Bronchial epithelial cell (primary cell): ENCODE measurements at regions not wholly inside any gene's neighbourhood (a gene's known extent, or its start where the extent isn't known, plus 50 kb on each side); places are given as distances from the start of the nearest gene placed in this dataset.

Experiments
- DNase-seq: peaks from one replicate; pipeline ENCODE4 v3.0.0-alpha.2; 2010; ENCODE audit warnings: low read depth
- FAIRE-seq: peaks from 2 replicates; lab custom pipeline; 2011; peaks lifted over from hg19 to GRCh38; lab: Jason Lieb, UNC
- H3K27me3 ChIP-seq: 2 replicates; pipeline ENCODE4 v1.5.1; 2011; ENCODE audit warnings: low read length; ENCODE audit not compliant: control insufficient read depth, insufficient read depth
- H3K36me3 ChIP-seq: 2 replicates; pipeline ENCODE4 v1.5.1; 2011; ENCODE audit warnings: low read length; ENCODE audit not compliant: control insufficient read depth, insufficient read depth
- H3K4me3 ChIP-seq: 2 replicates; pipeline ENCODE4 v1.5.1; 2011; ENCODE audit warnings: mild to moderate bottlenecking, low read depth, low read length, control low read depth
- TF ChIP-seq, protein P1 (sequence below): IDR thresholded peaks from 2 replicates; pipeline ENCODE4 v1.5.1; 2011; ENCODE audit warnings: mild to moderate bottlenecking, moderate library complexity, low read length, control low read depth, inconsistent platforms; ENCODE audit not compliant: insufficient read depth, severe bottlenecking

DNA sequence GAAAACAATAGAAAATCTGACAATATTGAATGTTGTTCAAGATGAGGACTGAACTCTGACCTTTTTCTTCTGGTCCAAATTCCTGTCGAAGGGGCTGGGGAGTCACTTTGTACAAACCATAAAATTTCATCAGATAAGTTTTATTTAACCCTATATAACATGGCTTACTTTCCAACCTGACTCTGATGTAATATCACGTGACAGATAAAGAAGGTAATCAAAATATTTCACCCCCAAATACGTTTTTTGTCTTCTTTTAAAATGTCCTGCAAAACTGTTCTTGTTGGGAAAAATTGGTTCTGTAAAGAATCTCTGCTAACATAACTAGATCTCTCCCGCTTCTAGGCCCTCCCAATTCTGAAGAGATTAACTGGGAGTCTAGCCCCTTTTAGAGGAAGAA, 90.9 kb upstream of the MDFIC start:
- Histone ChIP-seq H3K27me3 (no peaks in the 10 kb centered on the region), H3K36me3 (no peaks in the 10 kb centered on the region), H3K4me3 (no peak overlapping the region)
- TF ChIP-seq, protein P1, sequence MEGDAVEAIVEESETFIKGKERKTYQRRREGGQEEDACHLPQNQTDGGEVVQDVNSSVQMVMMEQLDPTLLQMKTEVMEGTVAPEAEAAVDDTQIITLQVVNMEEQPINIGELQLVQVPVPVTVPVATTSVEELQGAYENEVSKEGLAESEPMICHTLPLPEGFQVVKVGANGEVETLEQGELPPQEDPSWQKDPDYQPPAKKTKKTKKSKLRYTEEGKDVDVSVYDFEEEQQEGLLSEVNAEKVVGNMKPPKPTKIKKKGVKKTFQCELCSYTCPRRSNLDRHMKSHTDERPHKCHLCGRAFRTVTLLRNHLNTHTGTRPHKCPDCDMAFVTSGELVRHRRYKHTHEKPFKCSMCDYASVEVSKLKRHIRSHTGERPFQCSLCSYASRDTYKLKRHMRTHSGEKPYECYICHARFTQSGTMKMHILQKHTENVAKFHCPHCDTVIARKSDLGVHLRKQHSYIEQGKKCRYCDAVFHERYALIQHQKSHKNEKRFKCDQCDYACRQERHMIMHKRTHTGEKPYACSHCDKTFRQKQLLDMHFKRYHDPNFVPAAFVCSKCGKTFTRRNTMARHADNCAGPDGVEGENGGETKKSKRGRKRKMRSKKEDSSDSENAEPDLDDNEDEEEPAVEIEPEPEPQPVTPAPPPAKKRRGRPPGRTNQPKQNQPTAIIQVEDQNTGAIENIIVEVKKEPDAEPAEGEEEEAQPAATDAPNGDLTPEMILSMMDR: no peak
- no peak for DNase-seq
- no peak for FAIRE-seq

DNA sequence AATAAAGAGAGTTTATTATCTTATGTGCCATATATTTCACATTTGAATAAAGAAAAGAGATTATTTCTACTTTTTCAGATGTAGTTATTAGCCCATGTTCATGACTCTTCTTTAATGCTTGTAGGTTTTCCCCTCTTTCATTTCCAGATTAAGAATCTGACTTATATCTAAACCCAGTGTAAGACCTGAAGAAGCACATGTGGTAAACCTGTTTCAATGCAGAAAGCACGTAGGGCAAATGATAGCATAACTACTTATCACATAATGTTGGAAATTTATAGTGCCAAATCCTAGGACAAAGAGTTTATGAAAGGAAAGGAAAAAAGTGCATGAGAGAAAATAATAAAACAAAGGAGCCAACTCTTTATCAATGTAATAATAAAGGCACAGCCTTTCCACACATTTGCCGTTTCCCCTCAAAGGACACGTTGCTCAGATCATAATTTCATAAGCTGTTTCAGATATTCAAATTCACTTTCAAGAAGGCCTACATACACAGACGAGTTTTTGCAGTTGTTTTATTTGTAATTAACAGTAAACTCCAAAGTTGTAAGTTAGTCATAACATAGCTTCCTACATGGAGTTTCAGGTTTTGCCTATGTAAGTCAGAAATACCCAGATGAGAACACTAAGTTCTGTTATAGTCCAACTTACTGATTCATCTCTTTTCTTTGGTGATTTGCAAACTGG, 88.8 kb upstream of the MDFIC start:
- H3K4me3 ChIP-seq: no peak overlapping the region
- TF ChIP-seq, protein P1: no peak
- FAIRE-seq (no peak), DNase-seq (no peak)
- H3K36me3 ChIP-seq: no peaks in the 10 kb centered on the region
- no peaks in the 10 kb centered on the region for H3K27me3 ChIP-seq

DNA sequence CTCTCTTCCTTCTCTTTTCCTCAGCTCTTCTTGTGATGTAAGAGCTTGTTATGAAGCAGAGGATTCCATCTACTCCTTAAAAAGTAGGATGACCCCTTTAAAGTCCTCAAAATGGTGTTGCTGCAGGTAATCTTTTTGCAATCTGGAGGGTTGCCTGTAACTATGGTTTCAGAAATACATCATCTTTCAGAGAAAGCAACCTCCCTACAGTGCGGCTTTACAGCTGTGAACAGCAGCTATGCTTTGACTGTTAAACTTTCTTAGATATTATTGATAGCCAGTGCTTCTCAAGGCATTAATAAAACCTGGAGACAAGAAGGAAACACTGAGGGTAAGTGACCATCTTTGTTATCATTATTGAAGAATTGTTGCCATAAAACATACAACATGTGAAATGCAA, 86.6 kb upstream of the MDFIC start:
- DNase-seq (no peak), FAIRE-seq (no peak)
- Histone ChIP-seq H3K4me3 (no peak overlapping the region), H3K27me3 (no peaks in the 10 kb centered on the region), H3K36me3 (no peaks in the 10 kb centered on the region)
- TF ChIP-seq, protein P1: no peak

DNA sequence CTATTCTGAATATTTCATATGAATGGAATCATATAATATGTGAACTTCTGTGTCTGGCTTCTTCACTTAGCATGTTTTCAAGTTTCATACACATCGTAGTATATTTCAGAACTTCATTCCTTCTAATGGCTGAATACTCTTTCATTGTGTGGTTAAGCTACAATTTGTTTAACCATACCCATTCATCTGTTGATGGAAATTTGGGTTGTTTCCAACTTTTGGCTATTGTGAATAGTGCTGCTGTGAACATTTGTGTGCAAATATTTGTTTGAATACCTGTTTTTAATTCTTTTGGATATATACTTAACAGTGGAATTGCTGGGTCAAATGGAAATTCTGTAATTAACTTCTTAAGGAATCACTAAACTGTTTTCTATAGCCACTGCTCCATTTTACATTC, 86.0 kb upstream of the MDFIC start:
- TF ChIP-seq, protein P1: no peak
- H3K4me3 ChIP-seq: no peak overlapping the region
- FAIRE-seq (no peak), DNase-seq (no peak)
- H3K36me3 ChIP-seq: no peaks in the 10 kb centered on the region
- H3K27me3 ChIP-seq: no peaks in the 10 kb centered on the region

DNA sequence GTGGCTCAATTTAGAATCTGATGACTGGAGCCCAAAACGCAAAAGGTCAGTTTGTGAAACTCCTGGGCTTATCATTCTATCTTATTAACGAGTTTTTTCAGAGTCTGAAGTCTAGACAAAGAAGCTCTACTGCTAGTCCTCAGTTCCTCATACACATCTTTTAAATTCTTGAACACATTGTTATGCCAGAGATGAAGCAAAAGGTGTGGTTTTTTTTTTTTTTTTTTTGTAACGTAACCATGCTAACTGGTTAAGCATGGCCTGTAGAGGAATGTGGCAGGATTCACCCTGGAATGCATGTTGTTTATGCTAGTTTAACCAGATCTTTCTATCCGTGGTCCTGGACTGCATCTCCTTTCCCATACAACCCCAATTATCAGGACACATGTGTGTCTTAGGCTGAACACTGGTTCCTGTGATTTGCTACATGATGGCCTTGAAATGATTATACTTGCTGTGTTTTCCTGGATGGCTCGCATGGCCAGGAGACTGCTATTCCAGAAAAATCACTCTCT, 79.3 kb upstream of the MDFIC start:
- FAIRE-seq (no peak), DNase-seq (no peak)
- H3K27me3 ChIP-seq: no peaks in the 10 kb centered on the region
- H3K4me3 ChIP-seq: no peak overlapping the region
- TF ChIP-seq, protein P1: no peak
- no peaks in the 10 kb centered on the region for H3K36me3 ChIP-seq

DNA sequence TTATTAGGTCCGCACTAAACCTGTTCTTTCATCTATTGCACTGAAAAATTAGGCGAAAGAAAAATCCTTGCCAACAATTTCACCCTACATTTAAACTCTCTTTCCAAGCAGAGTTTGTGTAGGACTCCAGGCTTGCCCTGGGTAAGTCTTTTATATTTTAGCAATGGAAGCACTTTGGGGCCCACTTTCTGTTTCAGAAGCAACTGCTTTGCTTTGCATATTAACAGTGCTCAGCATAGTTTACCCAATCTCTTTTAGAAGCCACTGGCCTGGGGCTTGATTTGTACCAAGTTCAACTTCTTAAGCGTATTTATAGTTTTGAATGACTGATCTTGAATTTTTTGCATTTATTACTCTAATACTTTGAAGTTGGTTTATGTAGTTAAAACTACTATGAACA, 78.8 kb upstream of the MDFIC start:
- FAIRE-seq: no peak
- no peak overlapping the region for H3K4me3 ChIP-seq
- TF ChIP-seq, protein P1: no peak
- no peaks in the 10 kb centered on the region for H3K27me3 ChIP-seq
- no peak for DNase-seq
- no peaks in the 10 kb centered on the region for H3K36me3 ChIP-seq
